ENCODE measurements at regions not wholly inside any gene's neighbourhood (a gene's known extent, or its start where the extent isn't known, plus 50 kb on each side); places are given as distances from the start of the nearest gene placed in this dataset.

- no peak for DNase-seq
These were observed 665.1 kb upstream of the ZEB2 start for GRCh38 chr2:145184741-145185651.

- no peak for DNase-seq
These were observed 649.4 kb upstream of the ZEB2 start for GRCh38 chr2:145169285-145169684.

DNA sequence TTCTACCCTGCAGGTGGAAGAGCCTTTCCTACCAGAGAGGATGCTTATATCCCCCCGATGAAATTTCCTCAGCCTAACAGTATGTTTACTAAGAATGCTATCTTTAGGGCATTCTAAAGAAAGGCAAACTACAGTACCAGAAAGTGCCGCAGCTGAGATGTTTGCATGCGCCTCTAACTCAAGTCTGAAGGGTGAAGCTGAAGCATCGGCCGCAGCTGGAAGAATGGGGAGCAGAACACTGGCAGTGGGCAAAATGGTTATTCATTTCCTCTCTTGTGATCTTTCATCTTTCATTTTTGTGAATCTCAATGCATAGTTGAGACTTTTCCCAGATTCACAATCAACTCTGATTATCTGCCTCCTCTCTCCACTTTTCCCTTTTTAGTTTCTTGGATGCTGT lies 648.2 kb upstream of the ZEB2 start:
- no peak for DNase-seq

- no peak for DNase-seq
These were observed 646.9 kb upstream of the ZEB2 start for GRCh38 chr2:145166731-145167302.

DNA sequence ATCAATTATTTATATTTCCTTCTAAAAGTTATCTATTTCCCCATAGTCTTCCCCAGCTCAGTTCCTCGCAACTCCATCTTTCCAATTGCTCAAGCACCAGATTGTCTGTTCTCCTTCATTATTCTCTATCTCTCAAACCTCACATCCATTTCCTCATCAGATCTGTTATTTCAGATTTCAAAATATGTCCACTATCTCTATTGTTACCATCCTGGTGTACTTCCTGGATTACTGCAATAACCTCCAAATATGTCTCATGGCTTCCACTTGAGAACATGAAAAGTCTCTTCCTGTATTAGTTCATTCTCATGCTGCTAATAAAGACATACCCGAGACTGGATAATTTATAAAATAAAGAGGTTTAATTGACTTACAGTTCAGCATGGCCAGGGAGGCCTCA lies 641.7 kb upstream of the ZEB2 start:
- no peak for DNase-seq

DNA sequence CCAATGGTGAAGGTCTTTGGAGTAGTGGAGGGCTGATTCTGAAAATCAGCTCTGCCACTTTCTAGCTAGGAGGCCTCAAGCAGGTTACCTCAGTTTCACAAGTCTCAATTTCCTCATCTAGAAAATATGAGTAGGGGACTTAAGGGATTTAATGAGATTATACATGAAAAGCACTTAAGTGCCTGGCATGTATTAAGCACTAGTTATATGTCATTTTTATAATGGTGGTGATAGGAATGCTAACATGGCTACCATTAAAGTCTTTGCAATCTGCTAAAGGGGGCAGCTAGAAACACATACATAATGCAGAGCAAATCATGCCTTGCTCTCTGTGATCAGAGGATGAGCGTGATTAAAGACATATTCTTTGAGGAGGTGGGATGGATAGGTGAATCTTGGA lies 640.9 kb upstream of the ZEB2 start:
- no peak for DNase-seq

GRCh38 chr2:145159676-145160075 lies 639.8 kb upstream of the ZEB2 start:
- no peak for DNase-seq

DNA sequence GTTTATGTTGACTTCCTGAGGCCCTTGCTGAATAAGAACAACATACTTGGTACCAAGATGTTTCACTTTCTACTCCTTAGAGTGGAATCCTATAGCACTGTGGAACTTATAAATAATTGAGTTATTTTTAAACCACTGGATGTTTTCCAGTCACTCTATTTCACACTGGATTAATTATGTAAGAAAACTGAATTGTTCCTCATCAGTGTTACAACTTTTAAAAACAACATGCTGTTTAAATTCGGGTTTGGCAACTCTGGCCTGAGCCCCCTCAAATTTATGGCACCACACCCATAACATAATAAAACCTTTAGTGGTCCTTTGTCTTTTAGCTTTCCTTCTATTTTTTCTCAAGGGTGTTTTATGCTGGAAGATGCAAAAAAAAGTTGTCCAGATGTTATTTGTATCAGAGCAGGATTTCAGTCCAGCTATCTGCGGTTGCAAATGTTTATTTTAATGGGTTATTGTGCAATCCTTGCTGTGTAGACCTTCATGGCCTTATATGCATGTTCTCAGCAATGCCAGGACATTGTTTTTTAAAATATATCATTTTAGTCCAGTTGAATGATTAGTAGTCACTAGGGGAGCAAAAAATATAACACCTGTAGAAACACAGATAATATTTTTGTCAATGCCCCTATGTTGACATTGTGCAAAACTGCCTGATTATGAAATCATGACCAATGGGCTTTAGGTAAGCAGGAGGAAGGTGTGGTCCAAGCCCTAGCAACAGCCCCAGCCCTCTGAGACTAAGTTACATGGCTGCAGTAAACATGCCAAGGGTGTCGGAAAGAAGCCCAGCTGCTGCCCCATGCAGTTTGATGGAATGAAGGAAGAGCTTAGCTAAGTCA lies 638.0 kb upstream of the ZEB2 start:
- DNase-seq, result no peak

GRCh38 chr2:145157036-145157675 lies 637.2 kb upstream of the ZEB2 start:
- DNase-seq, result no peak

GRCh38 chr2:145156199-145156598 lies 636.3 kb upstream of the ZEB2 start:
- DNase-seq, result no peak

DNA sequence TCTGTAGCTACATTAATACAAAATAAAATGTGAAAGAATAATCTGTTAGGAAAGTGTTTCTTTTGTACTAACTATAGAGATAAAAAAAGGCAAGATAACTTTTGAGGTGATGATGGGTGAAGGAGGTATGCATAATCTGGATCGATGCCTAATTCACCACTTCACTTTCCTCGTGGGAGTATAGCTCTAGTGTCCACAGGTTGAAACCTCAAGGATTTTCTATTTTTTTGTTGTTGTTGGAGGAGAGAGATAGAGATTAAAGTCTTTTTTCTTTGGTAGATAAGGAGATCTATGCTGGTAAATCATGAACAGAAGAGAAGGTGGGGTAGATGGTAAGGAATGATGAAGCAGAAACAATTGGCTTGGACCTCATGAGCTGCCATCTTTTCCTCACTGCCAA lies 635.3 kb upstream of the ZEB2 start:
- DNase-seq, result no peak

- no peak for DNase-seq
These were observed 634.8 kb upstream of the ZEB2 start for GRCh38 chr2:145154731-145155130.

GRCh38 chr2:145146691-145147090 lies 626.8 kb upstream of the ZEB2 start:
- no peak for DNase-seq

GRCh38 chr2:145144131-145144728 lies 624.3 kb upstream of the ZEB2 start:
- no peak for DNase-seq

DNA sequence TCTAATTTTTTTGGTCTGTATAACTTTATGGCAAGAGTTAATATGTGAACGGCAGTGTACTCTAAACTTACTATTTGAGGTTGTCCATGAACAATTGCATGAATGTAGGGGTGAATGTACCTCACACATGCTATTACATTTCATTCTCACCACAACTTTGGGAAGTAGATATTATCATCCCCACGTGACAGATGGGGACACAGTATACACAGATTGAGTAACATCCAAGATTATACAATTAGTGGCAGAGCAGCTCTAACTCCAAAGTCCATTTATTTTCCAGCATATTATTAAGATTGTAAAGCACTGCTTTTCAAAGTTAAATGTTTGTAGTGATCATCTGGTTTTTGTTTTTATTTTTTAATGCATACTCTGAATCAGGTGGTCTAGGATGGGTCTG lies 622.1 kb upstream of the ZEB2 start:
- no peak for DNase-seq

DNA sequence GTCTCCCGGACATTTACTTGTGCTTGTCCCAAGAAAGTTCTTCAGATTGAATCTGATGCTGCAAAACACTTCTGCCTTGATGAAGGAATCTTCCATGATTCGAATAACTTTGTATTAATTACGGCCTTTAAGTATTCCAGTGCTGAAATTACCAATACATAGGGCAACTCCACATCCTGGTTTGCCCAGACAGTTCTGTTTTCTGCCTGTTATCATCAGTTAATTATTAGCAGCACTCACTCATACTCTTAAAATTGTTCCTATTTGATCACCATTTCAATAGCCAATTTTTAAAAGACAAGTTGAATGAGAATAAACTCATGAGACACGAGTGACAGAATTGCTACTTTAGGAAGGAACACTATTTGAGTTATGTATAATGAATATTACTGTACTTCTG lies 620.7 kb upstream of the ZEB2 start:
- no peak for DNase-seq

DNA sequence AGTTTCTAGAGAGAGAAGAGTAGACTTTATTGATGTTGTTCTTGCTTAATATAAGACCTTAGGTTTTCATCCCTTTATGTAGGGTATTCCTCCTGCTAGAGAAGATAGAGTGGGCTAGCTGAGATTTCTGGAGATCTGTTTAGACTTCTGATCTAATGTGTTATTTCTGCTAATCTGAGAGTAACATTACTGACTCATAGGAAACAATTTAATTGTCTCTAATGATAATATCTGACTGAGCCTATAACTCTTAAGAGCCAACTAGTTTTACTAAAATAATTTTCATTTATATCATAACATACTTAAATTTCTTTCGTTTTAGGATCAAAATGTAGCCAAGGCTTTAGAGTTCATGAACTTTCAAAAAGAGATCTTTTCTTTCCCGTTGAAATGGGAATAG lies 618.7 kb upstream of the ZEB2 start:
- no peak for DNase-seq

DNA sequence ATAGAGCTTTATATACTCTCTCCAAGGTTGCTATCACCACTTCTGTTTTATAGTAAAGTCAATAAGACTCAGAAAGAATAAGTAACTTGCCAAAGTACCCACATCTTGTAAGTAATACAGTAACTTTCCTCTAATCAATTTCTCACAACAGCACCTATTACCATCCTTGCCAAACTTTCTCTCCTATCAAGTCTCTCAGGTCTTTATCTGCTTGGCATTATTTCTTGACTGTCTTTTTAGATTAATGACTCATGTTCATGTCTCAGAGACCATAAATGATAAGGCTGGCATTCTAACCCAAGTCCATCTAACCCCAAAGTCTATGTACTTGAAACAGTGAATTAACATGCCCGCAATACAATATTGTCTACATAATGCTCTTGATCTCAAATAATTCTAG lies 618.0 kb upstream of the ZEB2 start:
- no peak for DNase-seq

GRCh38 chr2:145137211-145137610 lies 617.3 kb upstream of the ZEB2 start:
- no peak for DNase-seq

- no peak for DNase-seq
These were observed 616.8 kb upstream of the ZEB2 start for GRCh38 chr2:145136702-145137101.

GRCh38 chr2:145126146-145126545 lies 606.2 kb upstream of the ZEB2 start:
- no peak for DNase-seq

GRCh38 chr2:145124085-145124484 lies 604.2 kb upstream of the ZEB2 start:
- no peak for DNase-seq

- DNase-seq, result no peak
These were observed 603.7 kb upstream of the ZEB2 start for GRCh38 chr2:145123606-145124005.

All from CD4-positive, alpha-beta T cell treated with Interleukin-21 for 1 hour (primary cell).